ENCODE measurements at regions not wholly inside any gene's neighbourhood (a gene's known extent, or its start where the extent isn't known, plus 50 kb on each side); places are given as distances from the start of the nearest gene placed in this dataset.

GRCh38 chr13:76685938-76686337 is 200.3 kb downstream of the KCTD12 start:
- Histone ChIP-seq H3K9ac (no peak overlapping the region), H3K4me2 (ENCODE audit: unreplicated experiment) (no peak overlapping the region), H3K4me1 (ENCODE audit: insufficient read depth) (no peaks in the 10 kb centered on the region), H2AFZ (no peak overlapping the region), H3K27ac (no peak overlapping the region), H3K9me3 (ENCODE audit: low read depth) (no peaks in the 10 kb centered on the region), H3K9me2 (ENCODE audit: insufficient read depth) (no peaks in the 10 kb centered on the region), H3K36me3 (ENCODE audit: low read depth) (no peaks in the 10 kb centered on the region), H4K20me1 (ENCODE audit: insufficient read depth) (no peaks in the 10 kb centered on the region), H3K79me2 (ENCODE audit: insufficient read depth) (no peaks in the 10 kb centered on the region), H3K27me3 (replicated peaks; ENCODE audit: insufficient read depth) (no peaks in the 10 kb centered on the region), H3F3A (ENCODE audit: insufficient read depth) (no peaks in the 10 kb centered on the region), H3K4me3 (no peak overlapping the region)
- WGBS, 2 experiments (ENCODE audit: low coverage in 1 of 2, low lambda C conversion rate in 2 of 2, missing lambda C conversion rate in 2 of 2) = 96 to 97% methylated on average over 5 of the region's 5 CpGs
- no peak for TF ChIP-seq EZH2phosphoT487 (IDR thresholded peaks at IDR 0.05; ENCODE audit: insufficient read depth, low read depth)
- no peak for TF ChIP-seq EZH2 (IDR thresholded peaks at IDR 0.05; ENCODE audit: insufficient read depth, poor library complexity, severe bottlenecking)
- in situ Hi-C loops (cut with MboI) = no loop called here
- DNase-seq = no peak

GRCh38 chr13:76684336-76684735 is 201.9 kb downstream of the KCTD12 start:
- Histone ChIP-seq H2AFZ (no peak overlapping the region), H3K27ac (no peak overlapping the region), H3K9me2 (ENCODE audit: insufficient read depth) (no peaks in the 10 kb centered on the region), H3K27me3 (replicated peaks; ENCODE audit: insufficient read depth) (no peaks in the 10 kb centered on the region), H3K9me3 (ENCODE audit: low read depth) (no peaks in the 10 kb centered on the region), H3K36me3 (ENCODE audit: low read depth) (no peaks in the 10 kb centered on the region), H3K9ac (no peak overlapping the region), H3K4me2 (ENCODE audit: unreplicated experiment) (no peak overlapping the region), H3K79me2 (ENCODE audit: insufficient read depth) (no peaks in the 10 kb centered on the region), H4K20me1 (ENCODE audit: insufficient read depth) (no peaks in the 10 kb centered on the region), H3K4me3 (no peak overlapping the region), H3K4me1 (ENCODE audit: insufficient read depth) (no peaks in the 10 kb centered on the region), H3F3A (ENCODE audit: insufficient read depth) (no peaks in the 10 kb centered on the region)
- in situ Hi-C loops (cut with MboI) = no loop called here
- TF ChIP-seq EZH2 (IDR thresholded peaks at IDR 0.05; ENCODE audit: insufficient read depth, poor library complexity, severe bottlenecking) (no peak), EZH2phosphoT487 (IDR thresholded peaks at IDR 0.05; ENCODE audit: insufficient read depth, low read depth) (no peak)
- WGBS, 2 experiments (ENCODE audit: low coverage in 1 of 2, low lambda C conversion rate in 2 of 2, missing lambda C conversion rate in 2 of 2) = 10 to 18% methylated on average over 1 of the region's 1 CpG
- DNase-seq = no peak

GRCh38 chr13:76683854-76684253 is 202.4 kb downstream of the KCTD12 start:
- Histone ChIP-seq H3K4me2 (ENCODE audit: unreplicated experiment) (no peak overlapping the region), H3K9ac (no peak overlapping the region), H3K79me2 (ENCODE audit: insufficient read depth) (no peaks in the 10 kb centered on the region), H2AFZ (no peak overlapping the region), H3K9me3 (ENCODE audit: low read depth) (no peaks in the 10 kb centered on the region), H3K4me3 (no peak overlapping the region), H3K4me1 (ENCODE audit: insufficient read depth) (no peaks in the 10 kb centered on the region), H3K27ac (no peak overlapping the region), H3F3A (ENCODE audit: insufficient read depth) (no peaks in the 10 kb centered on the region), H4K20me1 (ENCODE audit: insufficient read depth) (no peaks in the 10 kb centered on the region), H3K27me3 (replicated peaks; ENCODE audit: insufficient read depth) (no peaks in the 10 kb centered on the region), H3K36me3 (ENCODE audit: low read depth) (no peaks in the 10 kb centered on the region), H3K9me2 (ENCODE audit: insufficient read depth) (no peaks in the 10 kb centered on the region)
- TF ChIP-seq EZH2 (IDR thresholded peaks at IDR 0.05; ENCODE audit: insufficient read depth, poor library complexity, severe bottlenecking) (no peak), EZH2phosphoT487 (IDR thresholded peaks at IDR 0.05; ENCODE audit: insufficient read depth, low read depth) (no peak)
- WGBS, 2 experiments (ENCODE audit: low coverage in 1 of 2, low lambda C conversion rate in 2 of 2, missing lambda C conversion rate in 2 of 2) = 37 to 56% methylated on average over 2 of the region's 2 CpGs
- in situ Hi-C loops (cut with MboI) = no loop called here
- DNase-seq = no peak

GRCh38 chr13:76683168-76683567 is 203.0 kb downstream of the KCTD12 start:
- no peak overlapping the region for H3K4me2 ChIP-seq (ENCODE audit: unreplicated experiment)
- H3K9me3 ChIP-seq (ENCODE audit: low read depth) = no peaks in the 10 kb centered on the region
- H3K27me3 ChIP-seq (replicated peaks; ENCODE audit: insufficient read depth) = no peaks in the 10 kb centered on the region
- no peaks in the 10 kb centered on the region for H3K9me2 ChIP-seq (ENCODE audit: insufficient read depth)
- no peak overlapping the region for H3K9ac ChIP-seq
- no peak for DNase-seq
- H2AFZ ChIP-seq = no peak overlapping the region
- H3F3A ChIP-seq (ENCODE audit: insufficient read depth) = no peaks in the 10 kb centered on the region
- no peaks in the 10 kb centered on the region for H3K36me3 ChIP-seq (ENCODE audit: low read depth)
- TF ChIP-seq EZH2 (IDR thresholded peaks at IDR 0.05; ENCODE audit: insufficient read depth, poor library complexity, severe bottlenecking) = no peak
- in situ Hi-C loops (cut with MboI) = no loop called here
- no peaks in the 10 kb centered on the region for H4K20me1 ChIP-seq (ENCODE audit: insufficient read depth)
- H3K27ac ChIP-seq = no peak overlapping the region
- H3K79me2 ChIP-seq (ENCODE audit: insufficient read depth) = no peaks in the 10 kb centered on the region
- no peaks in the 10 kb centered on the region for H3K4me1 ChIP-seq (ENCODE audit: insufficient read depth)
- no peak overlapping the region for H3K4me3 ChIP-seq
- WGBS, 2 experiments (ENCODE audit: low coverage in 1 of 2, low lambda C conversion rate in 2 of 2, missing lambda C conversion rate in 2 of 2) = 74 to 82% methylated on average over 2 of the region's 2 CpGs

- no peak for DNase-seq
- no peak overlapping the region for H3K9ac ChIP-seq
- H3K79me2 ChIP-seq (ENCODE audit: insufficient read depth) = no peaks in the 10 kb centered on the region
- no peak overlapping the region for H3K4me3 ChIP-seq
- no peaks in the 10 kb centered on the region for H3F3A ChIP-seq (ENCODE audit: insufficient read depth)
- H3K9me2 ChIP-seq (ENCODE audit: insufficient read depth) = no peaks in the 10 kb centered on the region
- no peaks in the 10 kb centered on the region for H3K4me1 ChIP-seq (ENCODE audit: insufficient read depth)
- 76 to 81% methylated on average over 2 of the region's 2 CpGs for WGBS, 2 experiments (ENCODE audit: low coverage in 1 of 2, low lambda C conversion rate in 2 of 2, missing lambda C conversion rate in 2 of 2)
- H3K9me3 ChIP-seq (ENCODE audit: low read depth) = no peaks in the 10 kb centered on the region
- H3K4me2 ChIP-seq (ENCODE audit: unreplicated experiment) = no peak overlapping the region
- H3K27ac ChIP-seq = no peak overlapping the region
- no peaks in the 10 kb centered on the region for H3K36me3 ChIP-seq (ENCODE audit: low read depth)
- no peaks in the 10 kb centered on the region for H4K20me1 ChIP-seq (ENCODE audit: insufficient read depth)
- no peak overlapping the region for H2AFZ ChIP-seq
- in situ Hi-C loops (cut with MboI) = no loop called here
- TF ChIP-seq EZH2phosphoT487 (IDR thresholded peaks at IDR 0.05; ENCODE audit: insufficient read depth, low read depth) (no peak), EZH2 (IDR thresholded peaks at IDR 0.05; ENCODE audit: insufficient read depth, poor library complexity, severe bottlenecking) (no peak)
- no peaks in the 10 kb centered on the region for H3K27me3 ChIP-seq (replicated peaks; ENCODE audit: insufficient read depth)
Observed at GRCh38 chr13:76680112-76680511, 206.1 kb downstream of the KCTD12 start.
